ENCODE measurements at regions not wholly inside any gene's neighbourhood (a gene's known extent, or its start where the extent isn't known, plus 50 kb on each side); places are given as distances from the start of the nearest gene placed in this dataset.
"Not testable (repeated sequence)": the region's sequence is repeated elsewhere in the genome, so short reads cannot be mapped to it uniquely, and the experiment has no call there.

GRCh38 chr2:230627806-230628724, 84.6 kb upstream of the CAB39 start:
- in situ Hi-C loops (cut with HindIII; ENCODE audit: low sequenced_read_pairs), result no loop called here
- TF ChIP-seq CTCF (IDR thresholded peaks at IDR 0.05; ENCODE audit: low read depth, low read length, missing control alignments), result no peak
- DNase-seq (ENCODE audit: low read depth), result peak; percentile 31

GRCh38 chr2:230631470-230631869, 81.2 kb upstream of the CAB39 start:
- in situ Hi-C loops (cut with HindIII; ENCODE audit: low sequenced_read_pairs), result no loop called here
- DNase-seq (ENCODE audit: low read depth), result no peak
- no peak overlapping the region for H3K4me3 ChIP-seq (ENCODE audit: low read depth, low read length)
- TF ChIP-seq CTCF (IDR thresholded peaks at IDR 0.05; ENCODE audit: low read depth, low read length, missing control alignments), result no peak

More at GRCh38 chr2:230627806-230628724, 84.6 kb upstream of the CAB39 start:
- H3K4me3 ChIP-seq (ENCODE audit: low read depth, low read length), result no peak overlapping the region

GRCh38 chr2:230634146-230634545, 78.5 kb upstream of the CAB39 start:
- no peak for TF ChIP-seq CTCF (IDR thresholded peaks at IDR 0.05; ENCODE audit: low read depth, low read length, missing control alignments)
- in situ Hi-C loops (cut with HindIII; ENCODE audit: low sequenced_read_pairs), result no loop called here
- no peak for DNase-seq (ENCODE audit: low read depth)
- no peak overlapping the region for H3K4me3 ChIP-seq (ENCODE audit: low read depth, low read length)

GRCh38 chr2:230634721-230635313, 77.8 kb upstream of the CAB39 start:
- H3K4me3 ChIP-seq (ENCODE audit: low read depth, low read length); in situ Hi-C loops (cut with HindIII; ENCODE audit: low sequenced_read_pairs): not testable (repeated sequence)

GRCh38 chr2:230636684-230637271, 75.9 kb upstream of the CAB39 start:
- in situ Hi-C loops (cut with HindIII; ENCODE audit: low sequenced_read_pairs), result no loop called here

More at GRCh38 chr2:230634721-230635313, 77.8 kb upstream of the CAB39 start:
- not testable (repeated sequence) for DNase-seq (ENCODE audit: low read depth)

GRCh38 chr2:230637486-230637885, 75.2 kb upstream of the CAB39 start:
- in situ Hi-C loops (cut with HindIII; ENCODE audit: low sequenced_read_pairs); H3K4me3 ChIP-seq (ENCODE audit: low read depth, low read length); DNase-seq (ENCODE audit: low read depth): not testable (repeated sequence)

More at GRCh38 chr2:230636684-230637271, 75.9 kb upstream of the CAB39 start:
- no peak overlapping the region for H3K4me3 ChIP-seq (ENCODE audit: low read depth, low read length)
- no peak for DNase-seq (ENCODE audit: low read depth)
- no peak for TF ChIP-seq CTCF (IDR thresholded peaks at IDR 0.05; ENCODE audit: low read depth, low read length, missing control alignments)

GRCh38 chr2:230640540-230641011, 72.1 kb upstream of the CAB39 start:
- DNase-seq (ENCODE audit: low read depth), result no peak
- in situ Hi-C loops (cut with HindIII; ENCODE audit: low sequenced_read_pairs), result no loop called here
- H3K4me3 ChIP-seq (ENCODE audit: low read depth, low read length), result no peak overlapping the region
- no peak for TF ChIP-seq CTCF (IDR thresholded peaks at IDR 0.05; ENCODE audit: low read depth, low read length, missing control alignments)
